HG03060 (cell line): ENCODE measurements at regions not wholly inside any gene's neighbourhood (a gene's known extent, or its start where the extent isn't known, plus 50 kb on each side); places are given as distances from the start of the nearest gene placed in this dataset.

Source experiments
- ATAC-seq: cut with Tn5 transposase; IDR thresholded peaks from one replicate; pipeline ENCODE4 v1.9.1; 2021; ENCODE audit warnings: low read depth, moderate number of reproducible peaks; ENCODE audit not compliant: unreplicated experiment

DNA sequence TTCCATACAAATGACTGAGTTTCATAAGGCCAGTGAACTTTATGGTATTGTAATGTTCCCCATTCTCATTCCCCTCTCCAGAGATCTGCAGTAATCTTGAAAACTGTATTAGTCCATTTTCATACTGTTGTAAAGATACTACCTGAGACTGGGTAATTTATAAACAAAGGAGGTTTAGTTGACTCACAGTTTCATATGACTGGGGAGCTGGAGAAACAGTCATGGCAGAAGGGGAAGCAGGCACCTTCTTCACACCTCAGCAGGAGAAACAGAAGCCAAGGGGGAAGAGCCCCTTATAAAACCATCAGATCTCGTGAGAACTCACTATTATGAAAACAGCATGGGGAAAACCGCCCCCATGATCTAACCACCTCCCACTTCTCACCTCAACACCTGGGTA is 318.7 kb upstream of the KLF12 start:
- ATAC-seq = no peak

DNA sequence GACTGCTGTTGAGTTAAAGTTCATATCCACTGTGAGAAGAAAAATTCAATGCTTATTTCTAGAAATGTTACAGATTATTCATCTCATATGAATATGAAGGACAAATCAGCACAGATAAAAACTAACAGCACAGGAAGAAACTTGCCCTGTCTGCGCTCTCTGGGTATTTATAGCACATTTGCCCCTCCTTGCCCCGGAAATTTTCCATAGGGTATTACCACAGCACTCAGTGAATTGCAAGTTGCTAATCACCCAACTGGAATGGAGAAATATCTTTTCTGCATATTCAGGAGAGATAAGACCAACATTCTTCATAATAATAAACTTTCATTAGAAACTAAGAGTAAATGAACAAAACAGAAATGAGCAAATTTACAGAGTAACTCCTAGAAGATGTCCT is 318.0 kb upstream of the KLF12 start:
- ATAC-seq = no peak

DNA sequence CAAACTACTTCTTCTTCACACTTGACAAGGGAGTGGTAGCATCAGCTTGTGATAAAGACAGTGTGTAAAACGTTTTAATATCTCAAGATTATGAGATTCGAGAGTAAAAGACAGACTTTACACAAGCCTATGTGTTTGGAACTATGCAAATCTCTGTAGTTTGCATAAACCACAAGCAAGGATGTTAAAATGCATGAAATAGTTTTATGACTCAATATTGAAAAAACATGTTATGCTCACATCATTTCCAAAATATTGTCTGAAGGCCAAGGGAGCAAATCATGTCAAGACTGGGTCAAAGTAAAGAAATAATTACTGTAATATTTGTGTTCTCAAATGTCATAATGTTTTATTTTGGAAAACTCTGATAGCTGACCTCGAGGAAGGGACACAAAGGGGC is 316.8 kb upstream of the KLF12 start:
- ATAC-seq = no peak

DNA sequence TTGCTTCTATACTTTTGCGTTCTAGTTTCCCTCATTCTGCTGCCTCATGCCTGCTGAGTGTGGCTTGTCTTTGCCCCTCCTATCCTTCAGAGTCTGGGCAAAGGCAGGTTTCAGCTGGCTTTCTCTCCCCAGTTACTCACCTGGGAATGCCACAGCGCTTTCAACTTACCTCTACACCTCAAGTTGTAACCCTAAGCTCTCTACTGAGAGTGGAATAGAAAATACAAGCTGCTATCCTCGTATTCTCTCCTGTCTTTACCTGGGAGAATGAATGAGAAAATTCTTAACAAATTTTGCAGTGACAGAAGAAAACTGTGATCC is 316.3 kb upstream of the KLF12 start:
- no peak for ATAC-seq

DNA sequence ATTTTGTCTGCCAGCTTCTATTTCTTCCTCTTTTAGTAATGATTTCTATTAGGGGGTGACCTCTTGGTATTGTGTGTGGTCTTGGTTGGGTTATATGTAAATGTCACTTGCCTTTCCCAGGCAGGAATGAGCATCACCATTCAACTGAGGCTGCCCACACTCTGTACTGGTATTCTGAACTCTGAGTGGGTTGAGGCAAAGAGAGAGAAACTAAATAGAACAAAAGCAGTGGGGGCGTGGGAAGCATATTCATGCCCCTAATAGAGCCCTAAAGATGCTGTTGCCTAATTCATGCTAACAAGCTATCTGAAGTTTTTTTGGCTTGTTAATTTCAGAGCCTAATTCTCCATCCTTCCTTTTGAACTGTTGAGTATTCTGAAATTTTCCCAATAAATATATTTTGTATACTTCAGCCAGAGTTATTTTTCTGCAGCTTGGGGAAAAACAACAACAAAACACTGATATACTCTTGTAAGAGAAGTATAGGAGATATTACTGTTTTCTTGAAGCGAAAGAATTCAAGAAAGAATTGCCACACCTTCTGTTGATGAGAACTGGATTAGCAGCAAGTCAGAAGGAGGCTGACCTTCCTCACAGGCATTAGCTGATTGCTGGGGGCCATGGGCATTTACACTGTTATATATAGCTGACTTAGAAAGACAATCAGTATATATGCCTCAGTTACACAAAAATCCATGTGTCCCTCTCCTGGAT is 315.8 kb upstream of the KLF12 start:
- ATAC-seq = no peak

DNA sequence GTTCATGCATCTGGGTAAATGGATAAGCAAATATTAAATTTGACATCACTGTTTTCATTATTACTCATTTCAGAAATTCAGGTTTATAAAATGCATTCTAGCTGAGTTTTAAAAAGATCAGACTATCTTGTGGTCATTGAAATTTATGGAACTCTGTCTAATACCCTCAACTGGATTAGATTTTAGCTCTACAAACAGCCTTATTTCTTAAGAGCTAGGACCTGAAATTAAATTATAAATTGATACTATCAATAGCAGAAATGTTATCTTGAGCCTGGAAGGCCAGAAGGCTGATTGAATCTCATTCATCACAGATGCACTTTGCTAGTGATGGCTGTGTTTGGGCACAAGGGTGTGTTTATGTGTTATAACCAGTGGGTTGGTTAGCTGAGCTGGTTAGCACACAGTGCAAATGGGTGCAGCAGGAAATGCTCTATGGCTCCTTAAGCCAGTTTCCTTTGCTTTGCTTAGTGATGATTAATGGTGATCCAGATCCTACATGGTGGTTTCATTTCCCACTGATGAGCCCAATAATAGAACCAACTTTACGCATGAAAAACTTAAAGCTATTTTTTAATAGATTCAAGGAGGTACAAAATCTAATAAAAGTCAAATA is 310.8 kb upstream of the KLF12 start:
- ATAC-seq = no peak

DNA sequence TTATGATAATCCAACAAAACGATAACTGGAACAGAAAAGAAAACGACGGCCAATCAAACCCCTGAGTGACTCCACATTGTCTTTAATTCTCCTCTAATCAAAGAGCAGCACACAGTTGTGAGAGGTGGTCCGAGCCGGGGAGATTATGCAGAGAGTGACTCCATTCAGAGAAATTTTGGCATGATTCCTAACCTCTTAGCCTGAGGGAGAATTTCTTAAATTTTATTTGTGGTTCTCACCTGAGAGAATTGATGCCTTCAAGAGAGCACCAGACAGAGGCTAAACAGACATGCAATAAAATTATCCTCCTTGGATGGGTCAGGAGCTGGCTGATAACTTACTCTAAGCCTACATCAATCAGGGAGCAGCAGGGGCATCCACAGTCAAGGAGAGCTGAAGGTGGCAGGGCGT is 310.0 kb upstream of the KLF12 start:
- ATAC-seq = no peak

DNA sequence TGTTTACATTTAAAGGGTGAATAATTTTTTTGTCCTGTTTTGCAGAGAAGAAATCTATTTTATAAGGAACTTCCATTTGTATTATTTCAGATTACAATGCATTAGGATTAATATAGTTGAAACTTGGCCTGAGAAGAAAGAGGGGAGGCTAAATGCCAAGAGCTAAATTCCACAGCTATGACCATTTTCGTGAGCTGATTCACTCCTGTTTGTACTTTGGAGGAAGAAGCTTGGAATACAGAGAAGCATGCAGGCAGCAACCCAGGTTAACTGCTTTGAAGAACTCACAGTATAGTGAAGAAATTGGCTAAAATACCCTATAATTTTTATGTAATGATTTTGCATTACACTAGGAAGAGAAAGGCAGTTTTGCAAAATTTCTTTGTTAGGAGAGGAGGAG is 309.4 kb upstream of the KLF12 start:
- ATAC-seq = no peak

DNA sequence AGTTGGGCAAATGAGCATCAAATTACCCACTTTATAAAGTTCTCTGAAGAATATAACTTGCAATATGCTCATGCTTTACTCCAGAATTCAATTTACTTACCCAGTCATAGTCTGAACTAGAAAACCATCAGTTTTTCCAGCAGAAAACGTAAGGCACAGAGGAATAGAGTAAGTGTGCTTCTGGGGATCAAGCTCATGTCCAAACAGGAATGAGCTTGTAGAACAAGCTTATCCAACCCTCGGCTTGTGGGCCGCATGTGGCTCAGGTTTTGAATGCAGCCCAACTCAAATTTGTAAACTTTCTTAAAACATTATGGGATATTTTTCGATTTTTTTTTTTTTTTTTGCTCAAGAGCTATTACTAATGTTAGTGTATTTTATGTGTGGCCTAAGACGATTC is 308.5 kb upstream of the KLF12 start:
- no peak for ATAC-seq

DNA sequence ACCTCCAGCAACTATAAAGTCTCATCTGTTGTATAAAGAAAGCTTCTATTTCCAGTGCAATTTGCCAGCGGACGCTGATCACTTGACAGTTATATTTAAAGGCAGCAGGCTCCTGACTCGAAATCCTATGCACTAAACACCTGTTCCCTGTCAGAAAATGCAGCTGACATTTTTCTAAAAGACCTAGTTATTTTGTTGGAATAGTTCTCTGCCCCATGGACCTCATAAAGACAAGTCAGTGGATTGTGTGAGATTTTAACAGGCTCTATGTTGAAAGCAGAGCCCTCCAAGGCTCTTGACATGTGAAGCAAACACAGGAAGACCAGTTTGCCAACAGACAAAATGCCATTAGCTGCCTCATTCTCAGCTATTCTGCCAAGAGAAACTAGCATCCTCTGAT is 304.7 kb upstream of the KLF12 start:
- no peak for ATAC-seq

DNA sequence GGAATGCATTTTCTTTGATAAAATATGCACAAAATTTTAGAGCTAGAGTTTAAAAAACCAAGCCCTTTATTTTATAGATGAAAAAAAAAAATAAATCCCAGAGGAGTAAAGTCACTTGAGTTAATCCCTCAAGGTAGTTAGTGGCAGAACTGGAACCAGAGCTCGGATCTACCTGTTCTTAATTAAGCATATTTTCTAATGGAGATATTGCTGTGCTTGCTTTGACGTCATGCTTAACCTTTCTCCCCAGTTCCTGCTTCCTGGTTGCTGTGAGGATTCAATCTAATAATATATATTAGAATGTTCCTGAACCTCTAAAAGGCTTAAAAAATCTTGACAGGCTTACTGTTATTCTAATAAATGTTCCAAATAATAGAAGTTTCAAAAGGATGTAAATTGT is 300.6 kb upstream of the KLF12 start:
- ATAC-seq = no peak

DNA sequence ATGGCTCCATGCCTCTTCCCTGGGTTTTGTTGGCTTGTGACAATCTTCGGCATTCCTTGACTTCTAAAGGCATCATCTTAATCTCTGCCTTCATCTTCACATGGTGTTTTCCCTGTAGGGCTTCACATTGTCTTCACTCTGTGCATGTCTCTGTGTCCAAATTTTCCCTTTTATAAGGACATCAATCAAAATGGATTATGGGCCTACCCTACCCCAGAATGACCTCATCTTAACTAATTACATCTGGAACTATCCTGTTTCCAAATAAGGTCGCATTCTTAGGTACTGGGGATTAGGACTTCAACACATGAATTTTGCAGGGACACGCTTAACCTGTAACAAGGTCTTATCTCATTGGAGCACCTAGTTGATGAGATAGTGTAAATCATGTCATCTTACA is 290.3 kb upstream of the KLF12 start:
- ATAC-seq = no peak

DNA sequence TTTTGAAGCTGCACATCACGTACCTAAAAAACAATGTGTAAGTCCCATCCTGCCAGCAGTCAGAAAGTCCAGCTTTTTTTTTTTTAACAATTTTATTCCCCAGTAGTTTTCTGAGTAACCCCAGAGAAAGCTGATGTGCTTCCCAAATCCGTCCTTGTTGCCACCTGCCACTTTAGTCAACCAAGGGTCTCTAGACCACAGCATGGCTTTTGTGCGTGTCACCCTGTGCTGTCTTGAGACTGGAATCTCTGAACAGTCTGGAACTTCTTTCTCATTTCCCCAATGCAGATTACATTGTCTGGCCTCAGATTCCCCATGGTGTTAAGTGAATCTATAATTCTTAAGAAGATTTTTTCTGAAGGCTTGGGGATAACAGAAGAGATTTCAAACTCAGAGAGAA is 289.2 kb upstream of the KLF12 start:
- no peak for ATAC-seq

DNA sequence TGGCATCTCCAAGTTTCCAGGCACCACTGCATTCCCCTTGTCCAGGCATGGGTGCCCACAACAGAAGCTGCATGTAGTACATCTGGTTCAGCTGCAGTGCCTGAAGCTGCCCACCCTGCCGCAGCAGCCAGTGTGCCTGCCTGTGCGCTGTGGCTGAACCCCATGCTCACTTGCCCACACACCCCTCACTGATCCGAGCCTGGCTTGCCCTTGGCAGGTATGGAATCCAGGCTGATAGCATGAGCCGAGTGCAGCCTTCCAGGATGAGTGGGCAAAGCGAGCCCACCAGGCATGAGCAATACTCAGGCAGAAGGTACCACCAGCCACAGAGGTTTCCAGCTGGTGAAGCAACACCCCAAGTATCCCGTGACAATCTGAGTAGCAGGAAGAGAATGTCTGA is 280.3 kb upstream of the KLF12 start:
- ATAC-seq = no peak

DNA sequence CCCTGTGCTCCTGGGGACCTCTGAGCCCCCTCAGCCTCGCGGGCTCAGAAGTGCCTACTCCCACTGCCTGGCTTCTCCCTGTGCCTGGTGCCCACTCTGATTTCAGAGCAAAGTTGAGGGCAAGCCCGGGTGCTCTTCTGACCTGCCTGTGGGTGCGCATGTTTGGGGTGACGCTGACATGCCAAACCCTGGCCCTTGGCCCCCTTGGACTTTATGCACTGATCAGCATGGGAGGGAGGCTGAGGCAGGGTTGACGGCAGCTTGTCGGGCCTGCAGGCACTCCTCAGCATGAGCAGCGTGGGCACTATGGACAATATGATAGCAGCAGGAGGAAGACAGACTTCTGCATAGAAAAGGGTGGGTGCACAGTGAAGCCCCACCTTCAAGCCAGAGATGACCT is 279.3 kb upstream of the KLF12 start:
- ATAC-seq = no peak

DNA sequence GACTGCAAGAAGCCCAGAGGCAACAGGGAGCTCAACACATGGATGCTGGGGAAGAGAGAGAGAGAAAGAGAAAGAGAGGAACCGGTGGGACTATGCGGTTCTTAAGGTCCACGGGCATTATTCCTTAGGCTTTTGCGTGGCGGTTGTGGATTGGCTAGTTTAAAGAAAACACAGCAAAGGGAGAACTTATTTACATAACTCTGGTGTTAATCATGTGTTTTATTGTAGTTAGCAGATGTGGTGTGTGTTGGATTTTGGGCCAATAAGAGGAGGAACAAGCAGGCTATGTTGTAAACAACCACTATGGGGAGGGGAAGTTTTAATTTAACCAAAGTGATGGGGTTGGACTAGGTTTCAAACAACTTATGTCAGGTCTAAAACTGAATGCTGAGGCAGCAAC is 275.3 kb upstream of the KLF12 start:
- no peak for ATAC-seq

DNA sequence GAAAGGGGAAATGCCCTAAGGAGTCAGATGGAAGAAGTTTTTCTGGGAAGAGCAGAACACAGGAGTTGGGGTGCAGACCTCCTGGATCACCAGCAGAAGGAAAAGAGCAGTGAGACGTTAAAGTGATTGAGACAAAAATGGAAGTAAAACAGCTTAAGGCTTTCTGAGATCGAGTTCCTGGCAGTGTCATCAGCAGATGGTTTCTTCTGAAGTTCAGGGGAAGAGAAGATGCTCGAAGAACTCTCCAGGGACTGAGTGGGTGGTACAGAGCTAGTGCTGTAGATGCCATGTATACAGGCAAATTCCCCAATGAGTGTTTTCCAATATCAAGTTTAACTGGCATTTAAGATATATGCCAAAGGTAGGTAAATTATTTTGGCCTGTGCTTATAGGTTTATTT is 272.2 kb upstream of the KLF12 start:
- ATAC-seq = no peak

DNA sequence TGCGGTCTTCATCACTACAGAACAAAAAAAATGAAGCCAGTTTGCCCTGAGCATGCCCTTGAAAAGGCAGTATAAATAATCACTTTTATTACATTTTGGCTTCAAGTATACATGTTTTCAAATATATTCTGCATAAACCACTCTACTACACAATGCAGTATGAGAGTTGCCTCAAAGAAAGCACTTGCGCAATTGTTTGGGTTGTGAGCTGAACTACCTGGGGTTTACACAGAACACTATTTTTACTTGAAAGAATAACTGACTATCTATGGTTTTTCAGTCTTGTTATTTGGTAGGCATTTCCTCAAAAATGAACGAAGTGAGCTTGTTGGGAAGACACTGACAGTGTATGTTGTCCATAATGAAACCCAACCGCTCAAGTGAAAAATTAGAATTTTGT is 264.4 kb upstream of the KLF12 start:
- no peak for ATAC-seq

DNA sequence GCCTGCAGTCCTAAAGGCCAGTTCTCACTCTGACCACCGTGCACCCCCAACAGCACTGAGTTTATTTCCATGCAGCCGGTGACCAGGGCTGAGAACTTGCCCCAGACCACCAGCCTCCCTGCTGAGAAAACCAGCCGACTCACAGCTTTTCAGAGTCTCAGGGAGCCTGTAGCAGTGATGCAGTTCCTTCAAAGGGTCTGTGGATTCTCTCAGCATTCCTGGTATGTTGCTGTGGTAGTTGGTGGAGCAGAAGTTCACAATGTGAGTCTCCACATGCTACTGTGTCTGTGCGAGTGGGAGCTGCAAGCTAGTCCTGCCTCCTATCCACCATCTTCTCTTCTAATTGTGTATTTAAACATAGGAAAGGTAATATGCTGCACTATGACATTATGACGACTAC is 254.9 kb upstream of the KLF12 start:
- ATAC-seq = no peak

DNA sequence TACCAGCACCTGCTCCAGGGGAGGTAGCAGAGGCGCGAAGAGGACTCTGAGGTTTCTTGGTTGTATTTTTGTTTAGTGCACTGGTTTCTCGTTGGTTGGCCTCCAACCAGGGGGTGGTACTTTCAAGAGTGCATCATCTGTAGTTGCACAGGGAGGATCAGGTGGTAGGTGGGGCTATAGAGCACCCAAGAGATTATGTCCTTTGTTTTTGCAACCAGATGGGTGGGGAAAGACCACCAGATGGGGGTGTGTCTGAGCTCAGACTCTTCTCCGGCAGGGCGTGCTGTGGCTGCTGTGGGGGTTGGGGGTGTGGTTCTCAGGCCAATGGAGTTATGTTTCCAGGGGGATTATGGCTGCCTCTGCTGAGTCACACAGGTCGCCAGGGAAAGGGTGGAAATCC is 254.4 kb upstream of the KLF12 start:
- ATAC-seq = no peak

DNA sequence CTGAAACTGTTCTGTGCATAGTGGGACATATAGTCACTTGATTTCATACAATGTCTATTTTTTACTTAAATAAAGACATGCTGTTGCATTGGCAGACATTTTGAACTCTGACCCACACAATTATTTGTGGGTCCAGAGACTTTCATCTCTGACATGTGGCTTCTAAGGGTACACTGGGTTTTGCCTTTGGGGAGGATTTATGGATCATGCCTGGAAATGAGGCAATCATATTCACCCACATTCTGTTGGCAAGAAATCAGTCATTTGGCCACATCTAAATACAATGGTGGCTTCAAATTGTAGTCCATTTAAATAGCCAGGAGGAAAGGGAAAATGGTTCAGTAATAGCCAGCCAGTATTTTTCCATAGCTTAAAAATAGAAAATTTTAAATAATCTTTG is 238.3 kb upstream of the KLF12 start:
- no peak for ATAC-seq

DNA sequence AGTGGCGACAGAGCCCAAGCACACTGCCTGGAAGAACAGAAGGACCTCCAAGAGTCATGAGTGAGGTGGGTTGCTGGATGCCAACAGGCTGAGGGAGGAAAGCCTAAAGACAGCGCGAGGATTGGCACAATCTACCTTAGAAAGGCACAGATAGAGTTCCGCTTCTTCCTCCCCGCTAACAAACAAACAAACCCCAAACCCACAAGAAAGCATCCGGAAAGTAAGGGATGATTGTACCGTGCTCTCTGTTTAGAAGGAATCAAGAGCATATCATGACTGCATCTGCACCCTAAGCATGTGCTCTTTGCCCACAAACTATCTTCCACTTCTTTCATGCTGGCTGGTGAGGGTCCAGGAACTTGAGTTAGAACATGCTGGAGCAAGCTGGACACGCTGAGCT is 233.0 kb upstream of the KLF12 start:
- no peak for ATAC-seq

DNA sequence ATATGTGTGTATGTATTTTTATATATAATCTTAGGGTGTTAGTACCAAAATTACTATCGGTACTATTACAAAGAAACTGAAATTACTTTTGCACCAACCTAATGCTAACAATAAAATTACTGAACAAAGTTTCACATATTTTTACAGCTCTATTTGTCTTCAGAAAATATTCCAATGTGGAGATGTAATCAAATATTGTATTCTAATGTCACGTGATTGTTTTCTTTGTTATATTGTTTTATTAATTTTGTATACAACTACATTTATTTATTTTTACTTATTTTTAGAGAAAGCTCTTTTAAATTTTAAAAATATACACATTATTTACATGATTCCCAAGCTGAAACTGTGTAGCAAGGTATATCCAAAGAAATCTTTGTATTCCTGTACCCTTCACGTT is 227.1 kb upstream of the KLF12 start:
- ATAC-seq = no peak
